ENCODE measurements at regions not wholly inside any gene's neighbourhood (a gene's known extent, or its start where the extent isn't known, plus 50 kb on each side); places are given as distances from the start of the nearest gene placed in this dataset.
"Not testable (repeated sequence)": the region's sequence is repeated elsewhere in the genome, so short reads cannot be mapped to it uniquely, and the experiment has no call there.

DNA sequence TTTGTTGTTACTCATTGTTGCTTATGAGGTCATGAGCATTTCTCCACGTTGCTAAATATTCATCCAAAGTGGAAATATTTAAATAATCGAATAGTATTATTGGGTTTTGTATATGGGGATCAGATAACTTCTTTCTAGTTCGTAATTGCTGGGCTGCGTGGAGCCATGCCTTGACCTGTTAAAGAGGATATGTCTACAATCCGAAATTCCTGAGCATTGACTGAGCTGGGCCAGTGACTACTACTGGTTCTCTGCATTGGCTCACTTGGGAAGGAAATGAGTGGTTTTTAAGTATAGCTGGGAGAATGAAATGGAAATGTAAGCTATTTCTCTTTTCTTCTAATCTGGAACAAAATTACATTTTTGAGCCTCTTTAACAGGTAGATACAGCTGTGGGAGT, 163.2 kb downstream of the RPL10L start:
- H3K27me3 Mint-ChIP-seq: no peaks in the 10 kb centered on the region
- H3K27ac Mint-ChIP-seq: no peak overlapping the region
- ATAC-seq (replicated peaks) (no peak), DNase-seq (no peak)
- no peaks in the 10 kb centered on the region for H3K36me3 Mint-ChIP-seq
- H3K4me3 Mint-ChIP-seq: no peak overlapping the region
- H3K9me3 Mint-ChIP-seq: no peaks in the 10 kb centered on the region
- H3K4me1 Mint-ChIP-seq: peaks cover 0 to 3% of the 10 kb centered on the region in 2 donors

DNA sequence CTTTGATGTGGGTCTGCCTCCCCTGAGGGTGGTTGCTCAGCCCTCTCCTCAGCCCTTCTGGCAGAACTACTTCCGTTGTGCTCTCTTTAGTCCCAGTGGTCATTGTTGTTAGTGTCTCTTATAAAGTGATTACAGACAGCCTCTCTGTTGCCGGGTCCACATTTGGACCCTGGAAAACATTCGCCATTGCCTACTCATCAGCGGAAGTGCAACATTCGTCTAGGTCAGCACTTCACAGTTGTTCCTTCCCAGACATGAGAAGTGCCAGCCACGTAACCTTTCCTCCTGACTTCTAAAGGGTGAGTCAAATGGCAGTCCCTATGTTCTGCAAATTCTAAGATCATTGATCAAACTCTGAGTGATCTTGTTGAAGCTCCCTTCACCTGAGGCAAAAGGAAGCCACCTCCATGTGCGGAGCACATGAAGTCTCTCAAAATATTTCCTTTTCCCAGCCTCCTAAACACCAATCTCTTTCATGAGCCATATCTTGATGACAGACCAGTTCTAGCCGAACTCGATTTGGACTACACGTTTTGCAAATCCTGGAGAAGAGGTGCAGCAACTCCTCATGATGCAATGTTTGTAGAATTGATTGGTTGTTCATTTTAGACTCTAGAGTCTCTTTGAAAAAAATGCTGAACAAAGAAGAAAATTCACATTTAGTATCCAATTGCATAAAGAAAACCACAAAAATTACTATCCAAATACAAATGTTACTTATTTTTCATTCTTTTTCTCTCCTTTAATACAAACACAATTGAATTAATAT, 163.8 kb downstream of the RPL10L start:
- H3K36me3 Mint-ChIP-seq: no peaks in the 10 kb centered on the region
- no peaks in the 10 kb centered on the region for H3K27me3 Mint-ChIP-seq
- DNase-seq (no peak), ATAC-seq (replicated peaks) (no peak)
- peaks cover 0 to 3% of the 10 kb centered on the region in 2 donors for H3K4me1 Mint-ChIP-seq
- H3K9me3 Mint-ChIP-seq: no peaks in the 10 kb centered on the region
- no peak overlapping the region for H3K27ac Mint-ChIP-seq
- H3K4me3 Mint-ChIP-seq: no peak overlapping the region

DNA sequence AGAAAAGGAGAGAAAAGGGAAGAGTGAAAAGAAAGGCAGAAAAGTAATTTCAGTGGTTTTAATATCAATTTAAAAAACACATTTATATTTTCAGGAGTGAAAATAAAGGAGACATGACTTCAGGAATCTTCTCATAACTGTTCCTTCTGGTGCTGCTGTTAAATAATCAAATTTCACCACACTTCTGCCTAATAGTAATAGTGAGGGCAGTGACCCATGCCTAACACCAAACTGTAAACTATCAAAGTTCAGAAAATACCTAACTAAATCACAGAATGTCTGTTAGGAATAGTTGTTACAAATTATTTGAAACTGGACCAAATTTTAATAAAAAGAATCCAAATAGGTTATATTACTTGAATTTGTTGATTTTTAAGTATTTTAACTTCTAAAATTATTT, 169.4 kb downstream of the RPL10L start:
- no peak overlapping the region for H3K4me3 Mint-ChIP-seq
- H3K36me3 Mint-ChIP-seq: no peaks in the 10 kb centered on the region
- DNase-seq (no peak), ATAC-seq (replicated peaks) (no peak)
- H3K9me3 Mint-ChIP-seq: peaks cover 4% of the 10 kb centered on the region in 2 donors
- H3K27ac Mint-ChIP-seq: no peak overlapping the region
- H3K4me1 Mint-ChIP-seq: no peaks in the 10 kb centered on the region
- H3K27me3 Mint-ChIP-seq: no peaks in the 10 kb centered on the region

DNA sequence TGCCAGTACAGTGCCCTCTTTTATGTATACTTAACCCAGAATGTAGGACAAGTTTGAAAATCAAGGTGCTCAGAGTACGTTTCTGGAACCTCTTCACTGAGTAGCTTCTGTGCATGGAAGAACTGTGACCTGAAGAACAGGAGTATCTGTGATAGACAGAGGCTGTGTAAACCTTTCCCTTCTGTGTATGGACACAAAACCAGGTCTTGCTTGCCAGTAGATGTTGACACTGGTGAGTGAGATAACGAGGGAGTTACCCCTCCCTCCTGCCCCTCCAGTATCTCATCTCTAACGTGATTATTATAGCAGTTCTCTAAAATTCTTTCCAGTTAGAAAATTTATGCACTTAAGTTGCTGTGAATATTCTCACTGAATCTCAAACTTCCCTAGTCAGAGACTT, 170.8 kb downstream of the RPL10L start:
- Mint-ChIP-seq H3K4me1 (no peaks in the 10 kb centered on the region), H3K27ac (no peak overlapping the region), H3K9me3 (peaks cover 7 to 8% of the 10 kb centered on the region in 2 donors), H3K36me3 (no peaks in the 10 kb centered on the region), H3K27me3 (no peaks in the 10 kb centered on the region), H3K4me3 (no peak overlapping the region)
- ATAC-seq (replicated peaks) (no peak), DNase-seq (no peak)

DNA sequence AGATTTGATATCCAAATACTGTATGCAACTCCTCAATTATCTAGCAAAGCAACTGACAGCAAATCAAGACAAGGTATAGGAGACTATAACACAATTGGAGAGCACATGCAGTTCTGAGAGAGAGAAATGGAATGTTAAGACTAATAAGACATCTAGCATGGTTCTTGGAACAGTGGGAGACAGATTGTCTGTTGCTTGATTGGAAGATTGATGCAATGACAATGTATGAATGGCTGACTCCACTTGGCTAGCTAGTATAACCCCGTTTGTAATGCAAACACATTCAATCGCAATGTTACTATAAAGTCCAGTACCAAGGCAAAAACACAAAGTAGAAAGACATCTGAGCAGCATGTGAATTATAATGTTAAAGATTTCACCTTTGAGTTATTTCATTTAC, 179.3 kb downstream of the RPL10L start:
- H3K36me3 Mint-ChIP-seq: no peaks in the 10 kb centered on the region
- no peaks in the 10 kb centered on the region for H3K27me3 Mint-ChIP-seq
- no peak overlapping the region for H3K27ac Mint-ChIP-seq
- ATAC-seq (replicated peaks): no peak
- no peaks in the 10 kb centered on the region for H3K4me1 Mint-ChIP-seq
- no peak for DNase-seq
- H3K9me3 Mint-ChIP-seq: peaks cover 3 to 4% of the 10 kb centered on the region in 2 donors
- H3K4me3 Mint-ChIP-seq: no peak overlapping the region

DNA sequence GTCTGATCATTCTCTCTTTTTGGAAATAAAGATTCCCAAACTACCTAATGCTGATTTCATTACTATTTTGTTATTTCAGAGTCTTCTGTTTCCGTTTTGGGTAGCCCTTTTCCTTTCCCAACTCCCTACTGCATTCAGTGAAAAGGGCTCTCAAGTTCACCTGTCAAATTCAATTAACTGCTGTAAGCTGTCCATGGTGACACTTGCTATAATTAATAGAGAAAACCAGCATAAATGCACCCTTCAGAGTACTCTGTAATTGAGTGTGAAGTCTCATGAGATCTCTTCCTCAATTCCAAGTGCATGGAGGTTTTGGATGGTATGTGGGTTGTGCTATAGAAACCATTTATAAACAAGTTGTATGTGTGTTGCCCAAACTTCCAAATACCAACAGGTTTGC, 187.2 kb downstream of the RPL10L start:
- Mint-ChIP-seq H3K27ac (no peak overlapping the region), H3K36me3 (no peaks in the 10 kb centered on the region), H3K4me3 (no peak overlapping the region), H3K27me3 (no peaks in the 10 kb centered on the region), H3K4me1 (no peaks in the 10 kb centered on the region), H3K9me3 (peaks cover 0 to 5% of the 10 kb centered on the region in 2 donors)
- ATAC-seq (replicated peaks) (no peak), DNase-seq (no peak)

DNA sequence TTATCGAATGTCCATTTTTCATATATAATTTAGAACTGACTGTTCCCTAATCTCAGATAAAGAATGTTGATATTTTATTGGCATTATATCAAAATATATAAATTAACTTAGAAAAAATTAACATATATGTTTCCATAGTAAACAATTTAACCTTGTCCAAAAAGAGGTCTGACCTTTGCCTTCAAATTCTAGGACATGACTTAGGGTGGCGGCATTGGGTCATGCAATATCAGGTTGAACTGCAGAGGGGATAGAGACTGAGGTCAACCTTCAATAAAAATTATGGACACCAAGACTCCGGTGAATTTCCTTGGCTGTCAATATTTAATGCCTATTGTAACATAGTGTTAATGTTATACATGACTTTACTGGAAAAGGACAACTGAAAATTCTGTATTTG, 199.8 kb downstream of the RPL10L start:
- no peak for DNase-seq
- H3K4me3 Mint-ChIP-seq: no peak overlapping the region
- ATAC-seq (replicated peaks): no peak
- no peaks in the 10 kb centered on the region for H3K27me3 Mint-ChIP-seq
- no peaks in the 10 kb centered on the region for H3K4me1 Mint-ChIP-seq
- no peak overlapping the region for H3K27ac Mint-ChIP-seq
- no peaks in the 10 kb centered on the region for H3K9me3 Mint-ChIP-seq
- H3K36me3 Mint-ChIP-seq: no peaks in the 10 kb centered on the region

DNA sequence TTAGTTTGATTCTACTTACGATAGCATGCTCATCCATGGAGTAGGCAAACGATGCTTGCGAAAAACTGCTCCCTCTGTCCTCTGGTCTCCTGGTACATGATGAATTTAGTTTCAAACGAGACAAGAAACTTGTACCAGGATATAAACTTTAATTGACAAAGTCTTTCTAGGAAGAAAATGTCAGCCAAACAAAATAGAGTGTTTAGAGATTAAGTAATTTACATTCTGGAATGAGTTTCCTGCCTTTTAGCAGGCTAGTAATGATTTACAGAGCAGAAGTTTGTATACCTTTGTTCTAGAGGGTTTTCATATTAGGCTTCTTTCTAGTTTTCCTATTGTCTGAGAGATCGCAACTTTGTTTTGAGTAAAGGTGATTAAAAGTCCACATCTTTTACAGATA, 206.9 kb downstream of the RPL10L start:
- ATAC-seq (replicated peaks): no peak
- Mint-ChIP-seq H3K27me3 (no peaks in the 10 kb centered on the region), H3K4me3 (no peak overlapping the region)

DNA sequence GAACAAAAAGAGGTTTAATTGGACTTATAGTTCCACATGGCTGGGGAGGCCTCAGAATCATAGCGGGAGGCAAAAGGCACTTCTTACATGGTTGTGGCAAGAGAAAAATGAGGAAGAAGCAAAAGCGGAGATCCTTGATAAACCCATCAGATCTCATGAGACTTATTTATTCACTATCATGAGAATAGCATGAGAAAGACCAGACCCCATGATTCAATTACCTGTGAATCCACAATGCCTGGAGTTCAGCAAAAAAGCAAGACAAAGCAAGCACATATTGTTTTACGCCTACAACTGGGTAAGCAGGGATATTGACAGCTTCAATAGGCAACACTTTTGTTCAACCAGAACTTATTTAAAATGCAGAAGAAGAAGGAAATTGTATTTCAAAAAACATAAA, 218.2 kb downstream of the RPL10L start:
- ATAC-seq (replicated peaks) (no peak), DNase-seq (no peak)
- Mint-ChIP-seq H3K9me3 (peaks cover 3 to 6% of the 10 kb centered on the region in 2 donors), H3K27ac (no peak overlapping the region), H3K4me3 (no peak overlapping the region), H3K36me3 (no peaks in the 10 kb centered on the region), H3K4me1 (no peaks in the 10 kb centered on the region), H3K27me3 (no peaks in the 10 kb centered on the region)

More for the DNA sequence above, 206.9 kb downstream of the RPL10L start:
- Mint-ChIP-seq H3K4me1 (no peaks in the 10 kb centered on the region), H3K36me3 (no peaks in the 10 kb centered on the region), H3K27ac (no peak overlapping the region), H3K9me3 (peaks cover 3 to 4% of the 10 kb centered on the region in 2 donors)
- DNase-seq: no peak

DNA sequence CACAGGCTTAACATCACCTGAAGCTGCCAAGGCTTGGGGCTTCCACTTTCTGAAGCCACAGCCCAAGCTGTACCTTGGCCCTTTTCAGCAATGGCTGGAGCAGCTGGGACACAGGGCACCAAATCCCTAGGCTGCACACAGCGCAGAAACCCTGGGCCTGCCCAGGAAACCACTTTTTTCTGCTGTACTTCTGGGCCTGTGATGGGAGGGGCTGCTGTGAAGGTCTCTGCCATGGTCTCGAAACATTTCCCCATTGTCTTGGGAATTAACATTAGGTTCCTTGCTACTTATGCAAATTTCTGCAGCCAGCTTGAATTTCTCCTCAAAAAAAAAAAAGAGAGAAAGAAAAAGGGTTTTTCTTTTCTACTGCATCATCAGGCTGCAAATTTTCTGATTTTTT, 219.1 kb downstream of the RPL10L start:
- H3K36me3 Mint-ChIP-seq: no peaks in the 10 kb centered on the region
- ATAC-seq (replicated peaks): no peak
- H3K27me3 Mint-ChIP-seq: no peaks in the 10 kb centered on the region
- H3K27ac Mint-ChIP-seq: no peak overlapping the region
- DNase-seq: no peak
- no peak overlapping the region for H3K4me3 Mint-ChIP-seq
- H3K4me1 Mint-ChIP-seq: no peaks in the 10 kb centered on the region
- peaks cover 3 to 6% of the 10 kb centered on the region in 2 donors for H3K9me3 Mint-ChIP-seq

DNA sequence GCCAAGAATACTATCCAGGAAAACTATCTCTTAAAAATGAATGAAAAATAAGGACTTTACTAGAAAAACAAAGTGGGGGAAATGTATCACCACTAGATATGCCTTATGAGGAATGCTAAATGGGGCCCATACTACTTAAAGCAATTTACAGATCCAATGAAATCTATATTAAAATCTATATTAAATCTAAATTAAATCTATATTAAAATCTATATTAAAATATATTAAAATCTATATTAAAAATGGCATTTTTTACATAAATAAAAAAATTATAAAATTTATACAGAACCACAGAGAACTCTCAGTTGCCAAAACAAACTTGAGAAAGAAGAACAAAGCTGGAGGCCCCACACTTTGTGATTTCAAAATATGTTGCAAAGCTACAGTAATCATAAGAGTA, 234.5 kb downstream of the RPL10L start:
- H3K27ac Mint-ChIP-seq: no peak overlapping the region

DNA sequence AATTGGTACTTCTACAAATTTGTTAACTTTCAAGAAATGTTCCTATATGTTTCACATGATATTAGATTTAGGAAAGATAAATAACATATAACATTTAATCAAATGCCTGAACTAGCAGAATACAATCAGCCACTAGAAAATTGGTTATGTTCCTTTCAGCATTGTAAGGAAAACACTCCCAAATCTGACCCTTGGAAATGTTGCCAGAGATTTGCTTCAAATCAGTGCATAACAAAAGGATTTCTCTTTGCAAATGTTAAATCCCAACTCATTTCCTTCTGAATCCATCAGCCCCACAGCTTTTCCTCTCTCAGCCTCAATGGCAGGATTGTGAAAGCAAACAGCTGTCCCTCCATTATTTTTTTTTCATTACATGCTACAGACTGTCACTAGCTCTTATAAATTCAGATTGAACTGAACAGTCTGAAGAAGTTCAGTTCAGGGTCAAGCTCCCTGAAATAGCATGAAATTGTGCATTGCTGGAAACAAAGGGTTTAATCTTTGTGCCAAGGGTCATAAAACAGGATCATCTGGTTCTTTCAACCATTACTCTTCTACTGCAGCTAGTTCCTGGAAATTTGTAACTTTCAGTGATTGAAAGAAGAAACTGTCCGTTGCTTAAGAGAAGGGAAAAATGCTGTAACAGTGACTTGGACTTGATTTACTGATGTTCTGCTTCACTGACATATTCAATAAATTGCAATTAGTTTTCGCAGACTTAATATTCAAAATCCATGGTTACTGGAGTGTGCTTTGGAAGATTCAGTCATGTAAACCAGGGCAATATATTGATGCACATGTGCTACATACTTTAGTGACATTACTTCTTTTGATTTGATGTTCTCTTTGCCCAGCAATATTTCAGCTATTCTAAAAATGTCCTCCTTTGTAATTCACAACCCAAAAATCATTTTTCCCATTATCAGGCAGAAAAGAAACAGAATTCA, 246.4 kb downstream of the RPL10L start:
- no peaks in the 10 kb centered on the region for H3K27me3 Mint-ChIP-seq
- H3K36me3 Mint-ChIP-seq: no peaks in the 10 kb centered on the region
- no peak for ATAC-seq (replicated peaks)
- no peaks in the 10 kb centered on the region for H3K4me1 Mint-ChIP-seq
- H3K9me3 Mint-ChIP-seq: no peaks in the 10 kb centered on the region
- no peak overlapping the region for H3K27ac Mint-ChIP-seq
- H3K4me3 Mint-ChIP-seq: no peak overlapping the region
- DNase-seq: no peak

More for the DNA sequence above, 234.5 kb downstream of the RPL10L start:
- H3K9me3 Mint-ChIP-seq: peaks cover 13 to 15% of the 10 kb centered on the region in 2 donors
- DNase-seq (no peak), ATAC-seq (replicated peaks) (no peak)
- H3K4me1 Mint-ChIP-seq: no peaks in the 10 kb centered on the region
- H3K27me3 Mint-ChIP-seq: no peaks in the 10 kb centered on the region
- no peaks in the 10 kb centered on the region for H3K36me3 Mint-ChIP-seq
- H3K4me3 Mint-ChIP-seq: no peak overlapping the region

DNA sequence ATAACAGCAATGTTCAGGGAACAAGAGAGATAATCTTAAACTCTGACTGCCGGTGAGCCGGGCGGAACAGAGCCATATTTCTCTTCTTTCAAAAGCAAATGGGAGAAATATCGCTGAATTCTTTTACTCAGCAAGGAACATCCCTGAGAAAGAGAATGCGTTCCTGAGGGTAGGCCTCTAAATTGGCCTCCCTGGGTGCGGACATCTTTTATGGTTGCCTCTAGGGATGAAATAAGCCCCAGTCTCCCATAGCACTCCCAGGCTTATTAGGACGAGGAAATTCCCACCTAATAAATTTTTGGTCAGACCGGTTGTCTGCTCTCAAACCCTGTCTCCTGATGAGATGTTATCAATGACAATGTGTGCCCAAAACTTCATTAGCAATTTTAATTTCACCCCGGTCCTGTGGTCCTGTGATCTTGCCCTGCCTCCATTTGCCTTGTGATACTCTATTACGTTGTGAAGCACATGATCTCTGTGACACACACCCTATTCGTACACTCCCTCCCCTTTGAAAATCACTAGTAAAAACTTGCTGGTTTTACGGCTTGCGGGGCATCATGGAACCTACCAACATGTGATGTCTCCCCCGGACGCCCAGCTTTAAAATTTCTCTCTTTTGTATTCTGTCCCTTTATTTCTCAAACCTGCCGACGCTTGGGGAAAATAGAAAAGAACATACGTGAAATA, 249.4 kb downstream of the RPL10L start:
- not testable (repeated sequence) for H3K4me1 Mint-ChIP-seq; H3K27ac Mint-ChIP-seq; H3K27me3 Mint-ChIP-seq; H3K4me3 Mint-ChIP-seq; ATAC-seq (replicated peaks); H3K36me3 Mint-ChIP-seq; H3K9me3 Mint-ChIP-seq; DNase-seq

DNA sequence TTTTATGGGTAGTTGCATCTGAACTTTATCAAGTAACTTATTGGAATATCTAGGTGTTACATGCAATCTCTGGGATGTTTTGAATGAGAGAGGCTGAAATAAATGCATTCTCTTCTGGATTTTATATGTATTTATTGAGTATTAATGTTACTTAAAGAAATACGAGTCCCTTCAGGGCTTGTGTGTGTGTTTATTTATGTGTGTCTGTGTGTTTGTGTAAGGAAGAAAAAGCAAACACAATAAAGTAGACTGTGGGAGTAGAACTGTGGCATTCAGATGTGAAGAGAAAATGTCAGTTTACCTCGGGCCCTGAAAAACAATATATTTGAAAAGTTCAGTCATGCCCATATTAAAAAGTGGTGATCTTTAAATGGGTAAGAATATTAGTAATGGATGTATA, 250.5 kb downstream of the RPL10L start:
- H3K36me3 Mint-ChIP-seq: no peaks in the 10 kb centered on the region
- H3K9me3 Mint-ChIP-seq: no peaks in the 10 kb centered on the region
- no peak for DNase-seq
- H3K4me3 Mint-ChIP-seq: no peak overlapping the region
- H3K27ac Mint-ChIP-seq: no peak overlapping the region
- H3K4me1 Mint-ChIP-seq: no peaks in the 10 kb centered on the region
- no peak for ATAC-seq (replicated peaks)
- no peaks in the 10 kb centered on the region for H3K27me3 Mint-ChIP-seq
